GM19328 (cell line): ENCODE measurements at regions not wholly inside any gene's neighbourhood (a gene's known extent, or its start where the extent isn't known, plus 50 kb on each side); places are given as distances from the start of the nearest gene placed in this dataset.

ENCODE experiments used
- ATAC-seq: cut with Tn5 transposase; IDR thresholded peaks from one replicate; pipeline ENCODE4 v1.9.1; 2021; ENCODE audit warnings: mild to moderate bottlenecking, moderate library complexity; ENCODE audit not compliant: unreplicated experiment

GRCh38 chr1:118736322-118736721 is 251.8 kb downstream of the TBX15 start:
- ATAC-seq = no peak

- ATAC-seq = no peak
Measured at GRCh38 chr1:118717893-118718292, 270.2 kb downstream of the TBX15 start.

GRCh38 chr1:118716775-118717174 is 271.4 kb downstream of the TBX15 start:
- no peak for ATAC-seq

GRCh38 chr1:118711356-118711755 is 276.8 kb downstream of the TBX15 start:
- no peak for ATAC-seq

- no peak for ATAC-seq
Measured at GRCh38 chr1:118698911-118699310, 289.2 kb downstream of the TBX15 start.

- no peak for ATAC-seq
Measured at GRCh38 chr1:118692143-118692542, 296.0 kb downstream of the TBX15 start.

- no peak for ATAC-seq
Measured at GRCh38 chr1:118688891-118689290, 299.3 kb downstream of the TBX15 start.

GRCh38 chr1:118661769-118662320 is 326.3 kb downstream of the TBX15 start:
- no peak for ATAC-seq

GRCh38 chr1:118660769-118661168 is 327.4 kb downstream of the TBX15 start:
- ATAC-seq = no peak

GRCh38 chr1:118659646-118660045 is 328.5 kb downstream of the TBX15 start:
- ATAC-seq = no peak

GRCh38 chr1:118650107-118650807 is 337.9 kb downstream of the TBX15 start:
- no peak for ATAC-seq

GRCh38 chr1:118649369-118650106 is 338.6 kb downstream of the TBX15 start:
- ATAC-seq = no peak

GRCh38 chr1:118636004-118636403 is 352.1 kb downstream of the TBX15 start:
- no peak for ATAC-seq

- no peak for ATAC-seq
Measured at GRCh38 chr1:118627435-118627834, 360.7 kb downstream of the TBX15 start.

GRCh38 chr1:118621839-118622238 is 366.3 kb downstream of the TBX15 start:
- no peak for ATAC-seq

GRCh38 chr1:118618618-118619340 is 369.4 kb downstream of the TBX15 start:
- no peak for ATAC-seq

GRCh38 chr1:118617916-118618315 is 370.2 kb downstream of the TBX15 start:
- ATAC-seq = no peak

- no peak for ATAC-seq
Measured at GRCh38 chr1:118615066-118615465, 373.1 kb downstream of the TBX15 start.

GRCh38 chr1:118589238-118589846 is 398.8 kb downstream of the TBX15 start:
- ATAC-seq = no peak

GRCh38 chr1:118588566-118588965 is 399.6 kb downstream of the TBX15 start:
- ATAC-seq = no peak

GRCh38 chr1:118578276-118578675 is 393.2 kb upstream of the SPAG17 start:
- ATAC-seq = no peak
